ENCODE measurements at regions not wholly inside any gene's neighbourhood (a gene's known extent, or its start where the extent isn't known, plus 50 kb on each side); places are given as distances from the start of the nearest gene placed in this dataset.

DNA sequence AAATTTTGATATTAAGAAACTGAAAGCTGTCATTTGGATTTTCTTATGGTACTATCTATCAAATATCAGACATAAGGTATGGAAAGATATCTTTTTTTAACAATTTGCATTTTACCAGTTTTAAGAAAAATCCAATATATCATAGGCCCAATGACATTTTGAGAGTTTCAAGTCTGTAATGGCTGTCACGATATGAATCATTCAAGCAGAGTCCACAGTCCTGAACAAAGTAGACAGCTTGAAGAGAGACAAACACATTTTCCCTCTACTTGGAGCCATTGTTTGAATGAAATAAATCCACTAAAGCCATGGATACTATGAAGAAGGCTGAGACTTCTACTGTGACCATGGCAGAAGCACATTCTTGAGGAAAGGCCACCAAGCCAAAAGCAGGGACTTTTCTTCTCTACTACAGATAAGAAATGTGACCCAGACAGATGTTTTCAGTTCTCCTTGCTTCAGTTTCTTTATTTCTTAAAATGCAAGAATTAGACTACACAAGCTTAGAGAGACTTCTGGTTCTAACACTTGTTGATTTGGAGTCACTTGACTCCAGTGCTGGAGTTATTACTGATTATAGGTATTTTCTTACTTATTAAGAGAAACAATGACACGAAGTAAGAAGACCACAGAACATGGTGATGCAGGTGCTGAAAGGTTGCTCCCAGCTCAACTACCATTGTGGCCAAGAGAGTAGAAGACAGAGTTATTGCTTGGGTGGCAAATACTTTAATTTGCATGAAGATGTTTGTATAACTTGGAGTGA lies 429.1 kb downstream of the KIF20B start:
- Histone ChIP-seq H3K4me1 (ENCODE audit: control insufficient read depth, insufficient read depth, low read length) (no peaks in the 10 kb centered on the region), H3K27me3 (ENCODE audit: control insufficient read depth, insufficient read depth, low read length) (no peaks in the 10 kb centered on the region), H3K27ac (ENCODE audit: low read length) (no peak overlapping the region), H3K9me3 (ENCODE audit: control insufficient read depth, insufficient read depth, low read depth, low read length) (peaks cover 6% of the 10 kb centered on the region), H3K36me3 (ENCODE audit: control insufficient read depth, insufficient read depth, low read length) (no peaks in the 10 kb centered on the region), H3K4me3 (ENCODE audit: low read depth in 2 of 2, low read length in 2 of 2) (no peak overlapping the region)
- ATAC-seq (no peak), DNase-seq (ENCODE audit: low read depth, low spot score) (no peak)
- intact Hi-C loops (cut with micrococcal nuclease; ENCODE audit: unreplicated experiment) = no loop called here
- TF ChIP-seq SIN3A (IDR thresholded peaks at IDR 0.05; ENCODE audit: borderline replicate concordance, insufficient read depth, low read depth, low read length) (no peak), TCF7L2 (IDR thresholded peaks at IDR 0.05; ENCODE audit: low read depth, low read length) (no peak), REST (IDR thresholded peaks at IDR 0.05; ENCODE audit: insufficient read depth in 1 of 2, low read depth in 2 of 2, low read length in 1 of 2) (no peak), POLR2AphosphoS5 (IDR thresholded peaks at IDR 0.05; ENCODE audit: low read depth, low read length) (no peak)
- TF ChIP-seq, protein P1, sequence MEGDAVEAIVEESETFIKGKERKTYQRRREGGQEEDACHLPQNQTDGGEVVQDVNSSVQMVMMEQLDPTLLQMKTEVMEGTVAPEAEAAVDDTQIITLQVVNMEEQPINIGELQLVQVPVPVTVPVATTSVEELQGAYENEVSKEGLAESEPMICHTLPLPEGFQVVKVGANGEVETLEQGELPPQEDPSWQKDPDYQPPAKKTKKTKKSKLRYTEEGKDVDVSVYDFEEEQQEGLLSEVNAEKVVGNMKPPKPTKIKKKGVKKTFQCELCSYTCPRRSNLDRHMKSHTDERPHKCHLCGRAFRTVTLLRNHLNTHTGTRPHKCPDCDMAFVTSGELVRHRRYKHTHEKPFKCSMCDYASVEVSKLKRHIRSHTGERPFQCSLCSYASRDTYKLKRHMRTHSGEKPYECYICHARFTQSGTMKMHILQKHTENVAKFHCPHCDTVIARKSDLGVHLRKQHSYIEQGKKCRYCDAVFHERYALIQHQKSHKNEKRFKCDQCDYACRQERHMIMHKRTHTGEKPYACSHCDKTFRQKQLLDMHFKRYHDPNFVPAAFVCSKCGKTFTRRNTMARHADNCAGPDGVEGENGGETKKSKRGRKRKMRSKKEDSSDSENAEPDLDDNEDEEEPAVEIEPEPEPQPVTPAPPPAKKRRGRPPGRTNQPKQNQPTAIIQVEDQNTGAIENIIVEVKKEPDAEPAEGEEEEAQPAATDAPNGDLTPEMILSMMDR (IDR thresholded peaks at IDR 0.05) = no peak
- BruUV-seq (replicated peaks) = no TSS peak
- POLR2A ChIA-PET = no interaction called here
- in situ Hi-C loops (cut with HindIII; ENCODE audit: low pct_unique_long_range_greater_than_20kb, low sequenced_read_pairs) = no loop called here
- CTCF ChIA-PET = no interaction called here

GRCh38 chr10:90133606-90134005 lies 432.2 kb downstream of the KIF20B start:
- POLR2A ChIA-PET = no interaction called here
- no peak for TF ChIP-seq POLR2AphosphoS5 (IDR thresholded peaks at IDR 0.05; ENCODE audit: low read depth, low read length)
- TF ChIP-seq SIN3A (IDR thresholded peaks at IDR 0.05; ENCODE audit: borderline replicate concordance, insufficient read depth, low read depth, low read length) = no peak
- no peak for TF ChIP-seq TCF7L2 (IDR thresholded peaks at IDR 0.05; ENCODE audit: low read depth, low read length)
- TF ChIP-seq, protein P1 (IDR thresholded peaks at IDR 0.05) = no peak
- no peak for TF ChIP-seq REST (IDR thresholded peaks at IDR 0.05; ENCODE audit: insufficient read depth in 1 of 2, low read depth in 2 of 2, low read length in 1 of 2)
- ATAC-seq = no peak
- Histone ChIP-seq H3K27ac (ENCODE audit: low read length) (no peak overlapping the region), H3K4me1 (ENCODE audit: control insufficient read depth, insufficient read depth, low read length) (no peaks in the 10 kb centered on the region), H3K9me3 (ENCODE audit: control insufficient read depth, insufficient read depth, low read depth, low read length) (peaks cover 28% of the 10 kb centered on the region), H3K27me3 (ENCODE audit: control insufficient read depth, insufficient read depth, low read length) (no peaks in the 10 kb centered on the region), H3K36me3 (ENCODE audit: control insufficient read depth, insufficient read depth, low read length) (no peaks in the 10 kb centered on the region), H3K4me3 (ENCODE audit: low read depth in 2 of 2, low read length in 2 of 2) (no peak overlapping the region)
- CTCF ChIA-PET = no interaction called here
- in situ Hi-C loops (cut with HindIII; ENCODE audit: low pct_unique_long_range_greater_than_20kb, low sequenced_read_pairs) = no loop called here
- no TSS peak for BruUV-seq (replicated peaks)
- intact Hi-C loops (cut with micrococcal nuclease; ENCODE audit: unreplicated experiment) = no loop called here
- no peak for DNase-seq (ENCODE audit: low read depth, low spot score)

All from Panc1 (cell line).